Trophoblast cell (in vitro differentiated cells and primary cell): ENCODE measurements at regions not wholly inside any gene's neighbourhood (a gene's known extent, or its start where the extent isn't known, plus 50 kb on each side); places are given as distances from the start of the nearest gene placed in this dataset.
A peak's percentile ranks its signal among the peaks of the same experiment; 100 is the strongest.

ENCODE experiments used
- DNase-seq, 2 donors: peaks; one replicate each; pipeline ENCODE4 v3.0.0-alpha.2; 2016
- H2AFZ ChIP-seq: 2 replicates; pipeline ENCODE4 v1.6.1; 2013; ENCODE audit warnings: low read length, moderate library complexity, mild to moderate bottlenecking; ENCODE audit not compliant: insufficient read depth, poor library complexity
- H2AK5ac ChIP-seq: 2 replicates; pipeline ENCODE4 v1.6.1; 2013; ENCODE audit warnings: mild to moderate bottlenecking, low read length
- H2BK120ac ChIP-seq: 2 replicates; pipeline ENCODE4 v1.6.1; 2013; ENCODE audit warnings: low read length, mild to moderate bottlenecking, moderate library complexity; ENCODE audit not compliant: insufficient read depth, poor library complexity
- H2BK12ac ChIP-seq: 2 replicates; pipeline ENCODE4 v1.6.1; 2013; ENCODE audit warnings: mild to moderate bottlenecking, low read length, moderate library complexity
- H2BK5ac ChIP-seq: 2 replicates; pipeline ENCODE4 v1.6.1; 2013; ENCODE audit warnings: low read length, low read depth, moderate library complexity, mild to moderate bottlenecking; ENCODE audit not compliant: poor library complexity
- H3K14ac ChIP-seq: 2 replicates; pipeline ENCODE4 v1.6.1; 2013; ENCODE audit warnings: mild to moderate bottlenecking, low read length
- H3K18ac ChIP-seq: 2 replicates; pipeline ENCODE4 v1.6.1; 2013; ENCODE audit warnings: mild to moderate bottlenecking, low read length
- H3K23ac ChIP-seq: 2 replicates; pipeline ENCODE4 v1.6.1; 2013; ENCODE audit warnings: low read length
- H3K27ac ChIP-seq: 2 replicates; pipeline ENCODE4 v1.5.1; 2013; ENCODE audit warnings: low read depth, mild to moderate bottlenecking, inconsistent platforms, low read length, moderate library complexity
- H3K27me3 ChIP-seq: 2 replicates; pipeline ENCODE4 v1.6.1; 2013; ENCODE audit warnings: inconsistent platforms, mild to moderate bottlenecking, low read length, moderate library complexity; ENCODE audit not compliant: insufficient read depth
- H3K36me3 ChIP-seq, 2 experiments: 1 replicate in 1 of 2; 2 replicates in 1 of 2; pipeline ENCODE4 v1.6.1; 2013; ENCODE audit warnings: low read length in 2 of 2, mild to moderate bottlenecking in 2 of 2, moderate library complexity in 1 of 2; ENCODE audit not compliant: insufficient read depth in 2 of 2, control insufficient read depth in 1 of 2
- H3K4ac ChIP-seq: 2 replicates; pipeline ENCODE4 v1.6.1; 2013; ENCODE audit warnings: low read depth, mild to moderate bottlenecking, low read length, moderate library complexity
- H3K4me1 ChIP-seq, 2 experiments: 1 replicate in 1 of 2; 2 replicates in 1 of 2; pipeline ENCODE4 v1.6.1; 2013; ENCODE audit warnings: low read length in 2 of 2, mild to moderate bottlenecking in 2 of 2, moderate library complexity in 1 of 2; ENCODE audit not compliant: insufficient read depth in 2 of 2, control insufficient read depth in 1 of 2
- H3K4me2 ChIP-seq: 2 replicates; pipeline ENCODE4 v1.6.1; 2013; ENCODE audit warnings: inconsistent platforms, mild to moderate bottlenecking, low read length, moderate library complexity
- H3K4me3 ChIP-seq: 2 replicates; pipeline ENCODE4 v1.5.1; 2013; ENCODE audit warnings: mild to moderate bottlenecking, low read depth, low read length, inconsistent platforms
- H3K79me1 ChIP-seq: one replicate; pipeline ENCODE4 v1.6.1; 2013; ENCODE audit warnings: low read length
- H3K79me2 ChIP-seq: 2 replicates; pipeline ENCODE4 v1.6.1; 2013; ENCODE audit warnings: low read length, mild to moderate bottlenecking; ENCODE audit not compliant: control insufficient read depth, insufficient read depth, poor library complexity
- H3K9ac ChIP-seq: 2 replicates; pipeline ENCODE4 v1.6.1; 2013; ENCODE audit warnings: mild to moderate bottlenecking, low read length
- H3K9me3 ChIP-seq: 2 replicates; pipeline ENCODE4 v1.6.1; 2013; ENCODE audit warnings: low read depth, mild to moderate bottlenecking, control low read depth, inconsistent platforms, low read length; ENCODE audit not compliant: insufficient read depth
- H4K12ac ChIP-seq: 2 replicates; pipeline ENCODE4 v1.6.1; 2013; ENCODE audit warnings: low read depth, mild to moderate bottlenecking, low read length, moderate library complexity
- H4K8ac ChIP-seq: 2 replicates; pipeline ENCODE4 v1.6.1; 2013; ENCODE audit warnings: low read depth, mild to moderate bottlenecking, low read length, moderate library complexity
- H4K91ac ChIP-seq: one replicate; pipeline ENCODE4 v1.6.1; 2013; ENCODE audit warnings: low read depth, mild to moderate bottlenecking, low read length, moderate library complexity
- WGBS: extraction: QIAGEN DNeasy Blood & Tissue Kit; methylation state at CpG from one replicate; pipeline ENCODE4 v1.1.7; 2013; ENCODE audit warnings: missing lambda C conversion rate; ENCODE audit not compliant: insufficient read length, insufficient coverage; ENCODE audit errors: extremely low coverage; 5-methylcytosine and 5-hydroxymethylcytosine counted together

- H4K8ac ChIP-seq = no peak overlapping the region
These were observed 1193.7 kb downstream of the EFNB2 start for GRCh38 chr13:105341758-105342157.

GRCh38 chr13:105341256-105341655 lies 1194.2 kb downstream of the EFNB2 start:
- H3K79me1 ChIP-seq = peaks cover 16% of the 10 kb centered on the region
- peak overlapping the region; percentile 77 for H3K14ac ChIP-seq
- peak overlapping the region; percentile 96 for H2BK12ac ChIP-seq
- no peak overlapping the region for H3K27ac ChIP-seq
- no peaks in the 10 kb centered on the region for H3K79me2 ChIP-seq
- peaks cover 2 to 4% of the 10 kb centered on the region in 2 experiments for H3K4me1 ChIP-seq
- peak overlapping the region; percentile 83 for H2BK120ac ChIP-seq
- H2BK5ac ChIP-seq = peak overlapping the region; percentile 86
- no peak for DNase-seq
- H3K23ac ChIP-seq = no peak overlapping the region
- H2AFZ ChIP-seq = no peak overlapping the region
- H3K4me2 ChIP-seq = no peak overlapping the region
- peak overlapping the region; percentile 79 for H2AK5ac ChIP-seq
- H3K36me3 ChIP-seq = no peaks in the 10 kb centered on the region
- H3K18ac ChIP-seq = peak overlapping the region; percentile 68
- no peaks in the 10 kb centered on the region for H3K27me3 ChIP-seq
- no peak overlapping the region for H3K9ac ChIP-seq
- peak overlapping the region; percentile 91 for H4K91ac ChIP-seq
- no peak overlapping the region for H3K4me3 ChIP-seq
- peak overlapping the region; percentile 48 for H4K8ac ChIP-seq
- no peaks in the 10 kb centered on the region for H3K9me3 ChIP-seq
- no CpG with 5 or more reads among the region's 3 CpGs for WGBS
- H3K4ac ChIP-seq = no peak overlapping the region
- H4K12ac ChIP-seq = no peak overlapping the region

More at GRCh38 chr13:105341758-105342157, 1193.7 kb downstream of the EFNB2 start:
- H3K9ac ChIP-seq = no peak overlapping the region
- H3K79me1 ChIP-seq = peaks cover 14% of the 10 kb centered on the region
- H3K27ac ChIP-seq = no peak overlapping the region
- no peaks in the 10 kb centered on the region for H3K27me3 ChIP-seq
- H2BK12ac ChIP-seq = peak overlapping the region; percentile 2
- peaks cover 2 to 4% of the 10 kb centered on the region in 2 experiments for H3K4me1 ChIP-seq
- no peak overlapping the region for H3K4me3 ChIP-seq
- no CpG with 5 or more reads among the region's 2 CpGs for WGBS
- H2AFZ ChIP-seq = no peak overlapping the region
- H3K4ac ChIP-seq = no peak overlapping the region
- H3K79me2 ChIP-seq = no peaks in the 10 kb centered on the region
- no peak overlapping the region for H3K18ac ChIP-seq
- no peak overlapping the region for H3K23ac ChIP-seq
- H2BK5ac ChIP-seq = no peak overlapping the region
- no peaks in the 10 kb centered on the region for H3K36me3 ChIP-seq
- H3K14ac ChIP-seq = no peak overlapping the region
- no peak overlapping the region for H4K12ac ChIP-seq
- H2BK120ac ChIP-seq = peak overlapping the region; percentile 58
- H3K9me3 ChIP-seq = no peaks in the 10 kb centered on the region
- H3K4me2 ChIP-seq = no peak overlapping the region
- H4K91ac ChIP-seq = no peak overlapping the region
- DNase-seq = no peak
- H2AK5ac ChIP-seq = no peak overlapping the region

GRCh38 chr13:105340061-105340606 lies 1195.3 kb downstream of the EFNB2 start:
- Histone ChIP-seq H3K4me1 (peaks cover 2 to 4% of the 10 kb centered on the region in 2 experiments), H3K9me3 (no peaks in the 10 kb centered on the region), H3K4me2 (no peak overlapping the region), H3K27ac (peak overlapping the region; percentile 79), H3K9ac (no peak overlapping the region), H3K79me2 (no peaks in the 10 kb centered on the region), H2AFZ (no peak overlapping the region), H3K4ac (no peak overlapping the region), H3K18ac (no peak overlapping the region), H3K36me3 (no peaks in the 10 kb centered on the region), H4K8ac (no peak overlapping the region), H3K14ac (no peak overlapping the region), H3K4me3 (no peak overlapping the region), H2BK12ac (no peak overlapping the region), H2AK5ac (no peak overlapping the region), H2BK5ac (no peak overlapping the region), H3K23ac (no peak overlapping the region), H3K79me1 (peaks cover 16% of the 10 kb centered on the region), H2BK120ac (no peak overlapping the region), H4K12ac (no peak overlapping the region), H4K91ac (no peak overlapping the region), H3K27me3 (no peaks in the 10 kb centered on the region)
- DNase-seq = no peak
- no CpG with 5 or more reads among the region's 3 CpGs for WGBS

GRCh38 chr13:105338773-105339172 lies 1196.7 kb downstream of the EFNB2 start:
- no peak overlapping the region for H2AK5ac ChIP-seq
- H3K4me3 ChIP-seq = no peak overlapping the region
- DNase-seq = peak in 1 of 2 donors; percentile 6
- peaks cover 15% of the 10 kb centered on the region for H3K79me1 ChIP-seq
- no peak overlapping the region for H3K27ac ChIP-seq
- no peak overlapping the region for H4K12ac ChIP-seq
- H3K4ac ChIP-seq = no peak overlapping the region
- H3K79me2 ChIP-seq = no peaks in the 10 kb centered on the region
- H3K9me3 ChIP-seq = no peaks in the 10 kb centered on the region
- no peak overlapping the region for H4K8ac ChIP-seq
- no peaks in the 10 kb centered on the region for H3K36me3 ChIP-seq
- WGBS = no CpG with 5 or more reads among the region's 2 CpGs
- H3K23ac ChIP-seq = no peak overlapping the region
- no peak overlapping the region for H3K4me2 ChIP-seq
- H2AFZ ChIP-seq = no peak overlapping the region
- H4K91ac ChIP-seq = no peak overlapping the region
- no peak overlapping the region for H3K18ac ChIP-seq
- H2BK12ac ChIP-seq = no peak overlapping the region
- H2BK5ac ChIP-seq = no peak overlapping the region
- no peak overlapping the region for H3K9ac ChIP-seq
- H3K14ac ChIP-seq = no peak overlapping the region
- no peaks in the 10 kb centered on the region for H3K27me3 ChIP-seq
- no peak overlapping the region for H2BK120ac ChIP-seq
- peaks cover 2 to 4% of the 10 kb centered on the region in 2 experiments for H3K4me1 ChIP-seq
